Endodermal cell (in vitro differentiated cells): ENCODE measurements at regions not wholly inside any gene's neighbourhood (a gene's known extent, or its start where the extent isn't known, plus 50 kb on each side); places are given as distances from the start of the nearest gene placed in this dataset.
A peak's percentile ranks its signal among the peaks of the same experiment; 100 is the strongest.

Source experiments
- DNase-seq: peaks from one replicate; pipeline ENCODE4 v3.0.0-alpha.2; 2017
- H3K27ac ChIP-seq: 2 replicates; pipeline ENCODE4 v1.5.1; 2013; ENCODE audit warnings: mild to moderate bottlenecking, low read depth, low read length, moderate library complexity
- H3K27me3 ChIP-seq: 2 replicates; pipeline ENCODE4 v1.6.1; 2013; ENCODE audit warnings: mild to moderate bottlenecking, low read length, moderate library complexity; ENCODE audit not compliant: insufficient read depth, control insufficient read depth, poor library complexity, severe bottlenecking
- H3K36me3 ChIP-seq: 2 replicates; pipeline ENCODE4 v1.7.0; 2013; ENCODE audit warnings: mild to moderate bottlenecking, low read length, moderate library complexity; ENCODE audit not compliant: control insufficient read depth, insufficient read depth
- H3K4me1 ChIP-seq: one replicate; pipeline ENCODE4 v1.7.0; 2013; ENCODE audit warnings: low read length; ENCODE audit not compliant: control insufficient read depth, insufficient read depth
- H3K4me3 ChIP-seq: 2 replicates; pipeline ENCODE4 v1.5.1; 2013; ENCODE audit warnings: mild to moderate bottlenecking, low read length, moderate library complexity
- H3K9ac ChIP-seq: 2 replicates; pipeline ENCODE4 v1.6.1; 2013; ENCODE audit warnings: mild to moderate bottlenecking, low read length, moderate library complexity; ENCODE audit not compliant: poor library complexity, severe bottlenecking; ENCODE audit errors: extremely low read depth
- H3K9me3 ChIP-seq: 2 replicates; pipeline ENCODE4 v1.6.1; 2013; ENCODE audit warnings: mild to moderate bottlenecking, low read length, moderate library complexity; ENCODE audit not compliant: control insufficient read depth
- H3K27ac Mint-ChIP-seq: 2 replicates; pipeline ENCODE4 v1.8.0; 2020; ENCODE audit warnings: mixed read lengths
- H3K27me3 Mint-ChIP-seq: 2 replicates; pipeline ENCODE4 v1.8.0; 2021; ENCODE audit warnings: mild to moderate bottlenecking, mixed read lengths; ENCODE audit not compliant: insufficient read depth
- H3K36me3 Mint-ChIP-seq: 2 replicates; pipeline ENCODE4 v1.8.0; 2020; ENCODE audit warnings: low read depth, mixed read lengths
- H3K4me1 Mint-ChIP-seq: 2 replicates; pipeline ENCODE4 v1.8.0; 2020; ENCODE audit warnings: mixed read lengths
- H3K4me3 Mint-ChIP-seq: 2 replicates; pipeline ENCODE4 v1.8.0; 2020; ENCODE audit warnings: mild to moderate bottlenecking, moderate library complexity, mixed read lengths
- H3K9me3 Mint-ChIP-seq: 2 replicates; pipeline ENCODE4 v1.8.0; 2020; ENCODE audit warnings: mild to moderate bottlenecking, mixed read lengths
- WGBS, 2 experiments: methylation state at CpG; one replicate each; pipeline versions ENCODE4 v1.1.5 to v1.1.7; 2013; ENCODE audit warnings: missing lambda C conversion rate in 2 of 2, mixed read lengths in 1 of 2; ENCODE audit not compliant: insufficient coverage in 1 of 2, insufficient read length in 1 of 2; 5-methylcytosine and 5-hydroxymethylcytosine counted together
- TF ChIP-seq, protein P1 (sequence below): fragments of 200-600 bp; sonication (generic); conservative IDR thresholded peaks from 2 replicates; pipeline ENCODE4 v1.5.0; 2021; ENCODE audit warnings: antibody characterized with exemption, mild to moderate bottlenecking

DNA sequence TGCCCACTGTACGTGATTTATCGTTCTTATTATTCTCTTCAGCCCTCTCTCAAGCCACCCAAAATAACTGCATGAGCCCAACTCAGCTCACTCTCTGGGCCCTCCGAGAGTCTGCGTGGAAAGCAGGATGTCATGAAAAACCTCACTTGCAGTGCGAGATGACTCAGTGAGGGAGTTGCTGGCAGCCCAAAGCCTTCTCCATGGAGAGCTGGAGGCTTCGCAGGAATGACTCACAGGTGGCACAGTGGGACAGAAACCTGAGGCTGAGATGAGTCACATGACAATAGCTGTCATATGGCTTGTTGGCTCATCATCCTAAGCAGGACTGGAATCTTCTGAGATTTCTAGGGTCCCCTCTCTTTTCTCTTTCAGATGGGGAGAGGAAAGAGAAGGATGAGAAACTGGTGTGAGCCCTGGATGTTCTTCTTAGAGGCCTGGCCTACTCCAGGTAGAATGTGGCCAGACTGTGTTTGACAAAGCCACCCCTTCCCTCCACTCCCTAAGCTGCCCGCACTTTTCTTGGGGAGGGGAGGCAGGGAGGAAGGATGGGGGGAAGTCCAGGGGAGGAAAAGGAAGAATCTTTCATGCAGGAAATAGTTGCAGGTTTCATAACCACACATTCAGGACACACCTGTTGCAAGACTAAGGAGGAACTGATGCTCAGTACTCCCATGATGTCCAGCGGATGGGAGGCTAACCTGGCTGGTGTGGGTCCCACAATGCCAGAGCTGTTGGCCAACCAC is 160.6 kb upstream of the RPL38 start:
- H3K36me3 ChIP-seq = no peaks in the 10 kb centered on the region
- Mint-ChIP-seq H3K27ac (no peak overlapping the region), H3K9me3 (no peaks in the 10 kb centered on the region), H3K4me3 (no peak overlapping the region), H3K4me1 (no peaks in the 10 kb centered on the region), H3K36me3 (no peaks in the 10 kb centered on the region), H3K27me3 (peaks cover 2% of the 10 kb centered on the region)
- H3K4me3 ChIP-seq = no peak overlapping the region
- H3K9ac ChIP-seq = no peak overlapping the region
- no peak overlapping the region for H3K27ac ChIP-seq
- H3K9me3 ChIP-seq = no peaks in the 10 kb centered on the region
- DNase-seq = peak; percentile 82
- H3K4me1 ChIP-seq = no peaks in the 10 kb centered on the region
- TF ChIP-seq, protein P1, sequence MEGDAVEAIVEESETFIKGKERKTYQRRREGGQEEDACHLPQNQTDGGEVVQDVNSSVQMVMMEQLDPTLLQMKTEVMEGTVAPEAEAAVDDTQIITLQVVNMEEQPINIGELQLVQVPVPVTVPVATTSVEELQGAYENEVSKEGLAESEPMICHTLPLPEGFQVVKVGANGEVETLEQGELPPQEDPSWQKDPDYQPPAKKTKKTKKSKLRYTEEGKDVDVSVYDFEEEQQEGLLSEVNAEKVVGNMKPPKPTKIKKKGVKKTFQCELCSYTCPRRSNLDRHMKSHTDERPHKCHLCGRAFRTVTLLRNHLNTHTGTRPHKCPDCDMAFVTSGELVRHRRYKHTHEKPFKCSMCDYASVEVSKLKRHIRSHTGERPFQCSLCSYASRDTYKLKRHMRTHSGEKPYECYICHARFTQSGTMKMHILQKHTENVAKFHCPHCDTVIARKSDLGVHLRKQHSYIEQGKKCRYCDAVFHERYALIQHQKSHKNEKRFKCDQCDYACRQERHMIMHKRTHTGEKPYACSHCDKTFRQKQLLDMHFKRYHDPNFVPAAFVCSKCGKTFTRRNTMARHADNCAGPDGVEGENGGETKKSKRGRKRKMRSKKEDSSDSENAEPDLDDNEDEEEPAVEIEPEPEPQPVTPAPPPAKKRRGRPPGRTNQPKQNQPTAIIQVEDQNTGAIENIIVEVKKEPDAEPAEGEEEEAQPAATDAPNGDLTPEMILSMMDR = no peak
- WGBS, 2 experiments = 79 to 86% methylated on average over 7 of the region's 8 CpGs
- no peaks in the 10 kb centered on the region for H3K27me3 ChIP-seq

DNA sequence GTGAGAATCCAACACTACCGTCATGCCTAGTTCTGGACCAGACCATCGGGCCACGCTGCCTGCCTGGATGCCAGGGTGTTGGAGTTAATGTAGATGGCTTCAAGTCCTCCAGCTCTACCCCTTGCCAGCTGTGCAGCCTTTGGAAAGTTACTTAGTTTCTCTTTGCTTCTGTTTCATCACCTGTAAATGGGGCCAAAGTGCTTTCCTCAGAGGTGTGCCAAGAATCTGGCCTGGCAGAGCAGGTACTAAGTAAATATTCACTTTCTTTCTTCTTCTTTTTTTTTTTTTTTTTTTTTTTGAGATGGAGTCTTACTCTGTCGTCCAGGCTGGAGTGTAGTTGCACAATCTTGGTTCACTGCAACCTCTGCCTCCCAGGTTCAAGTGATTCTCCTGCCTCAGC is 159.5 kb upstream of the RPL38 start:
- Histone ChIP-seq H3K9ac (no peak overlapping the region), H3K36me3 (no peaks in the 10 kb centered on the region), H3K27ac (no peak overlapping the region), H3K9me3 (no peaks in the 10 kb centered on the region), H3K27me3 (no peaks in the 10 kb centered on the region), H3K4me1 (no peaks in the 10 kb centered on the region), H3K4me3 (no peak overlapping the region)
- Mint-ChIP-seq H3K27me3 (peaks cover 6% of the 10 kb centered on the region), H3K9me3 (no peaks in the 10 kb centered on the region), H3K27ac (no peak overlapping the region), H3K36me3 (no peaks in the 10 kb centered on the region), H3K4me1 (no peaks in the 10 kb centered on the region), H3K4me3 (no peak overlapping the region)
- DNase-seq = no peak
- TF ChIP-seq, protein P1 = no peak
- WGBS, 2 experiments = 68 to 69% methylated on average over 4 of the region's 4 CpGs

DNA sequence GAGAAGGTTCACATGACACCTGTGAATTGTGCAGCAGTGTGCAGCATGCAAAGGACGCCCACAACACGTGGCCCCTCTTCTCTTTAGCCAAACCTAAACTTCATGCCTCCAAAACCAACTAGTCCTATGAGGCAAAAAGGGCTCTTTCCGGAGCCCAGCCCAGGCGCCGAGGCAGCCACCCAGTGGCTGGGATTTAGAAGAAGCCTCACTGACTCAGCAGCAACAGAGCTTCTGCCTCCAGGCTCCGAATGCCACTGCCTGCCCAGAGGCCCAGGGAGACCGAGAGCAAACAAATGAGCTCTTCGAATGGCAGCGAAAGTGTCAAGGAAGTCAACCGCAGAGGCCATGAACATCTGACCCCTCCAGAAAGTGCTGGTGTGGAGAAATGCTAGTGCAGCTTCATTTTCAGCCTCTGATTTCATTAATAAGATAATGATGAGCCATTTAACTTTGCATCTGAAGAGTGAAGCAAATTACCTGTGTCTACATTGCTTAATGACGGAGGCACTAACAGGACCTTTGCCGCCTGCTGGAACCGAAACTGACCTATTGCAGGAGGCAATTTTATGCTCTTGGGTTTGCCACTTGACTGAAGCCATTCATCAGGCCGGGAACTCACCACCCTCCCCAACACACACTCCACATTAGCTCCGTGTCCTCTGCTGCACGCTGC is 157.7 kb upstream of the RPL38 start:
- Mint-ChIP-seq H3K27me3 (peaks cover 6% of the 10 kb centered on the region), H3K27ac (no peak overlapping the region), H3K9me3 (no peaks in the 10 kb centered on the region), H3K4me1 (no peaks in the 10 kb centered on the region), H3K4me3 (no peak overlapping the region), H3K36me3 (no peaks in the 10 kb centered on the region)
- H3K27ac ChIP-seq = no peak overlapping the region
- DNase-seq = peak; percentile 71
- H3K9me3 ChIP-seq = no peaks in the 10 kb centered on the region
- TF ChIP-seq, protein P1 = peak; percentile 44
- no peaks in the 10 kb centered on the region for H3K36me3 ChIP-seq
- WGBS, 2 experiments = 64 to 72% methylated on average over 12 to 16 of the region's 16 CpGs
- H3K9ac ChIP-seq = no peak overlapping the region
- H3K27me3 ChIP-seq = no peaks in the 10 kb centered on the region
- H3K4me3 ChIP-seq = no peak overlapping the region
- H3K4me1 ChIP-seq = no peaks in the 10 kb centered on the region
